ENCODE measurements at regions not wholly inside any gene's neighbourhood (a gene's known extent, or its start where the extent isn't known, plus 50 kb on each side); places are given as distances from the start of the nearest gene placed in this dataset.

DNA sequence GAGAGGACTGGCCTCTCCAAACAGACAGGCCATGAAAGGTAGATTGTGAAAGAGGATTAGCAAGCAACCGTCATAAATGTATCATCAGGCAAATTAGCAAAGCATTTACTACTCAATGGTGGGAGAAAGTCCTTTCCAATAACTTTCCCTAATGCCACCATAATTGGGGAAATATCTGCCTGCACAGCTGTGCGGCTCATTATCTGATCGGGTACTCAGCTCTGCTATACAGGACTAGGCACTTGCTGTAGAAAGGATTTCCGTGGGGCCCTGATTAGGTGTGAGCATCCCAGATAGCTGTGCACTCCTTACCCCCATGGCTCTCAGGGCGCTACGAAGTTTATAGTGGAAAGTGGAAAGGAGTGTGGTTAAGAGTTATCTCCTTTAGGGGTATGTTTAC, 309.7 kb upstream of the PLET1 start:
- DNase-seq (ENCODE audit: low spot score), result no peak
- no peak overlapping the region for H3K27ac Mint-ChIP-seq
- no peaks in the 10 kb centered on the region for H3K36me3 Mint-ChIP-seq (ENCODE audit: low read depth)
- no peak overlapping the region for H3K4me3 Mint-ChIP-seq
- peaks cover 9% of the 10 kb centered on the region for H3K27me3 Mint-ChIP-seq (ENCODE audit: low read depth)
- H3K9me3 Mint-ChIP-seq, result no peaks in the 10 kb centered on the region
- no peaks in the 10 kb centered on the region for H3K4me1 Mint-ChIP-seq (ENCODE audit: low read depth)

DNA sequence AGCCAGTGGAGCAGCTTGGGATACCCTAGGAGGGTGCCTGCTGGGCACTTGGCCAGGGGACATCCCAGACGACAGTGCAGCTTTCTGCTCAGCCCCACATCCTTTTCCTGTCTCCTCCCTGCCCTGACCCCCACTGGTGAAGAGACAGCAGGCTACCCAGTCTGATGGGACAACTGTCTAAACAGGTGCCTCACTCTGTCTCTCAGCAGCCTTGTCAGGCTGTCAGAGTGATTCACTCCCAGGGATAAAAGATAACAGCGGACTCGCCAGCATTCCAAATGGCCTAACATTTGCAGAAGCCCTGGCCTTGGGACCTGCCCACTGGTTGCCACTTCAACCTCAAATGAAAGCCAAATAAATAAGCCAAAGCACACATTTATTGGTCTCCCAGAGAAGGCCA, 318.6 kb upstream of the PLET1 start:
- Mint-ChIP-seq H3K36me3 (ENCODE audit: low read depth) (no peaks in the 10 kb centered on the region), H3K27me3 (ENCODE audit: low read depth) (no peaks in the 10 kb centered on the region), H3K4me1 (ENCODE audit: low read depth) (no peaks in the 10 kb centered on the region), H3K4me3 (no peak overlapping the region), H3K27ac (no peak overlapping the region), H3K9me3 (no peaks in the 10 kb centered on the region)
- no peak for DNase-seq (ENCODE audit: low spot score)

DNA sequence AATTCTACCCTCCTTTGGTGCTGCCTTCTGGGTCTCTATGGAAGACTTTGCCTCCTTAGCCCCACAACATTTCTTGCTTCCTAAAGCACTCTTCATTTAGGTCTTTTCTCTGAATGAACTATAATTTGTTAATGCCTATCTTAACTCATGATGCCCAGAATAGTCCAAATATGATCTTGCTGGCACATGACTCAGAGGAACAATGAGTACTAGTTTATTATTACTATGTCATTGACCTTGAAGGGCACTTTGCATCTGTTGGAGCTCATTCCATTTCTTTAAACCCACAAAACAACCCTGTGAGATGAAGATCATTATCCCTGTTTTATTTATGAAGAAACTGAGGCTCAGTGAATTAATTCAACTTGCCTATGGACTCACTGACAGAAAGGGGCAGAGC, 320.2 kb upstream of the PLET1 start:
- Mint-ChIP-seq H3K27me3 (ENCODE audit: low read depth) (no peaks in the 10 kb centered on the region), H3K9me3 (no peaks in the 10 kb centered on the region), H3K4me1 (ENCODE audit: low read depth) (no peaks in the 10 kb centered on the region), H3K27ac (no peak overlapping the region), H3K4me3 (no peak overlapping the region), H3K36me3 (ENCODE audit: low read depth) (no peaks in the 10 kb centered on the region)
- DNase-seq (ENCODE audit: low spot score), result no peak

DNA sequence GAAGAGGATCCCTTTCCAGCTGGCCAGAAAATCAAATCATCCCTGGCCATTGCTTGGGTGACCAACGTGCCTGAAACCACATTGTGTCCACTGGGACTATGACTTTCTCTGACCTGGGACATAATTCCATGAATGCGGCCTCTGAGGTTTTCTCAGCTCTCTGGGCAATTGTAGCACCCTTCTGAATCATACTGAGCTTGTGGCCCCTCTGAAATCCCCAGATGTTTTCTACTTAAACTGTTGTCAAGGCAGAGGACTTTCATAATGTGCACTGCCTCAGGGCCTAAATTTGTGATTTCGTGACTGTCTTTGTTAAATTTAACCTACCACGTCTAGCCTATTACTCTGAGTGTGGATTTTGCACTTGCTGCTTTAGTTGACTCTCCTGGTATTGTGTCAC, 321.1 kb upstream of the PLET1 start:
- Mint-ChIP-seq H3K4me3 (no peak overlapping the region), H3K27me3 (ENCODE audit: low read depth) (peaks cover 2% of the 10 kb centered on the region), H3K9me3 (no peaks in the 10 kb centered on the region), H3K36me3 (ENCODE audit: low read depth) (no peaks in the 10 kb centered on the region), H3K27ac (no peak overlapping the region), H3K4me1 (ENCODE audit: low read depth) (no peaks in the 10 kb centered on the region)
- no peak for DNase-seq (ENCODE audit: low spot score)

DNA sequence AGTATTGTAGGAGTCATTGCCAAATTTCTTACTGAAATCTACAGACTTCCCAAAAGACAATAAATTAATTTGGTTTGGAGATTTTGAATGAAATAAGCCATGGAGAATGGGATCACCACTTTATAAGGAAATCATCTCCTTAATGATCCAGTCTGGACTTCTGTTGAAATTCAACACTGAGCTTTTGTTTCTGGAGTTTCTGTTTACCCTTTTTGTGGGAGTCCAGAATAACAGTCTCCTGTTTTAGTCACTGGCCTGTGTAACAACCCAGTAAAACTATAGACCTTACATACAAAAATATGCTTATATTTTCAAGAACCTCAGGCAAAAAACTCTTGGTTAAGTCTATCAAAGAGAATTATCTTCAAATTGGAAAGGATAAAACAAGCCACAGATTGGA, 321.7 kb upstream of the PLET1 start:
- no peak for DNase-seq (ENCODE audit: low spot score)
- peaks cover 2% of the 10 kb centered on the region for H3K27me3 Mint-ChIP-seq (ENCODE audit: low read depth)
- no peaks in the 10 kb centered on the region for H3K36me3 Mint-ChIP-seq (ENCODE audit: low read depth)
- no peaks in the 10 kb centered on the region for H3K9me3 Mint-ChIP-seq
- no peak overlapping the region for H3K27ac Mint-ChIP-seq
- no peak overlapping the region for H3K4me3 Mint-ChIP-seq
- no peaks in the 10 kb centered on the region for H3K4me1 Mint-ChIP-seq (ENCODE audit: low read depth)

DNA sequence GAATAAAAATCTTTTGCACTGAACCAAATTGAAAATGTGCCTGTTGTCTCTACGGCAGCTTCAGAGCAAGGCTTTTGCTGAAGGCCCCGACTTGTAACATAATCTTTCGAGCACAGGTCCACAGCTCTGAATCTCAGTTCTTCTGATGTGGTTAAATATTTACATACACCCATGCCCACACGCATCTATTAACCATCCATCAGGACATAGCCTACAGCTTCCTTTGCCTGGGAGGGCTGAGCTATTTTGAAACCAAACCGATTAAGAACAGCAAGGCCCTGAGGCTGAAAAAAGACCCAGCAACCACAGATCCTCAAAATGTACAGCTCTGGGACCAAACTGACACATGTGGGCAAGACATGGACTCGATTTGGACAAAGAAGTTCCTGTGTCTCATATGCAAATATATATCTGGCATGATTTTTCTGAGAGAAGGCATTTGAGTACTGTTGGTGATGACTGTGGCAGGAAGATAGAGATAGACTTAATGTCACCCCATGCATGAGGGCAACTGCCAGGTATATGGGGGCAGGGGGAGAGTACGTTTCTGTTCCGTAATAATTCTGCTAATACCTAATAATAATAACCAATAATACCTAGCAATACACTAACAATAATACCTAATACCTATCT, 322.7 kb upstream of the PLET1 start:
- Mint-ChIP-seq H3K4me3 (no peak overlapping the region), H3K9me3 (no peaks in the 10 kb centered on the region), H3K4me1 (ENCODE audit: low read depth) (peaks cover 2% of the 10 kb centered on the region), H3K27ac (no peak overlapping the region), H3K36me3 (ENCODE audit: low read depth) (no peaks in the 10 kb centered on the region), H3K27me3 (ENCODE audit: low read depth) (peaks cover 2% of the 10 kb centered on the region)
- no peak for DNase-seq (ENCODE audit: low spot score)

DNA sequence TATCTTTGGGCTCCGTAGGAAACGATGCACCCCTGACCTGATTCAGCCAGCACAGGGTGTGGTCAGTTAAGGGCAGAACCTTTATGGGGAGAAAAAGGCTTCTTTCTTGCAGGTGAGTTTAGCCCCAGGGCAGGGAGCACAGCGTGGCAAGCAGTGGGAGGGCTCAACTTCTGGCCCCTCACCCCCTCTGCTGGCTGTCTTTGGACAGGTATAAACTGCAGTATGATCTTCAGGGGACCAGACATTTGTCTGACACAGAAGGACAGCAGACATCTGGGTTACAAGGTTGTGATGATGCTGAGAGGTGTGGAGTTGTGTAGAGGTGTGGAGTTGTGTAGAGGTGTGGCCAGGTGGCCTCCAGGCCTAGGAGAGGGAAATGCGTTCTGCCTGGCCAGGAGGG, 324.0 kb upstream of the PLET1 start:
- Mint-ChIP-seq H3K4me3 (no peak overlapping the region), H3K27me3 (ENCODE audit: low read depth) (peaks cover 2% of the 10 kb centered on the region), H3K4me1 (ENCODE audit: low read depth) (peaks cover 2% of the 10 kb centered on the region), H3K9me3 (no peaks in the 10 kb centered on the region), H3K27ac (no peak overlapping the region), H3K36me3 (ENCODE audit: low read depth) (no peaks in the 10 kb centered on the region)
- DNase-seq (ENCODE audit: low spot score), result no peak

DNA sequence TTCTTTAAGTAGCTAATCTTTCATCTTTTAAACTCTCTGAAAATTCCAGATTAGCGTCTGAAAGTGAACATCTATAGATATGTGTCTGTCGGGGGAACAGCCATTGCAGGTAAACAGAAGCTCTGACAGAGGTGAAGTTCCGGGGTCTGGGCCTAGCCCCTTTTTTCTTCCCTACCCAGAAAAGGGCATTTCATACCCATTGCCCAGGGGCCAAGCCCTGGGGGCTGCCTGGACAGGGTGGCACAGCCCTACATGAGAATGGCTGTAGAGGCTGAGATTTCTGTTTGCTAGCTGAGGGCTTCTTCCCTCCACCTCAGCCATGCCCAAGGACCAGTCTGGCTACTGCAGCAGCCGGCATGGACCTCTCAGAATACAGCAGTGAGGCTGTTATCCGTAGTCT, 327.0 kb upstream of the PLET1 start:
- H3K9me3 Mint-ChIP-seq, result no peaks in the 10 kb centered on the region
- H3K27me3 Mint-ChIP-seq (ENCODE audit: low read depth), result peaks cover 6% of the 10 kb centered on the region
- no peaks in the 10 kb centered on the region for H3K36me3 Mint-ChIP-seq (ENCODE audit: low read depth)
- no peak for DNase-seq (ENCODE audit: low spot score)
- H3K4me1 Mint-ChIP-seq (ENCODE audit: low read depth), result peaks cover 2% of the 10 kb centered on the region
- no peak overlapping the region for H3K27ac Mint-ChIP-seq
- no peak overlapping the region for H3K4me3 Mint-ChIP-seq

DNA sequence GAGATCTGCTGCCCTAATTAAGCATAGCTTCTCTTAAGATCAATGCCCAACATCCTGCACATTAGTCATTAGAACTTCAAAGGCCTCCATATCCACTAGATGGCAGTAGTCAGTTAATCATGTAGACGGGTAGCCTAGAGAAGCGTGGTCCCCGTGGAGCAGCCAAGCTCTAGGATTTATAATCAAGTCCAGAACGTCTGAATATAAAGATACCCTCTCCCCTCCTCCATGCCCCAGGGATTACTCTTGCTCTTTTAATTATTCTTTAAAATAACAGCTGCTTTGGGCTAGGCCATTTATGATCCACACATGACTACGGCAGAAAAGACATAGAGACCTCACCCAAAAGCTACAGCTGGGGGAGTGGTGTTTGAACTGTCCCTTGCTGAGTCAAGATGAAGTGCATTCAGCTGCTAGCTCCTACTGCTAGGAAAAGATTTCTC, 327.6 kb upstream of the PLET1 start:
- H3K27me3 Mint-ChIP-seq (ENCODE audit: low read depth), result peaks cover 6% of the 10 kb centered on the region
- H3K27ac Mint-ChIP-seq, result no peak overlapping the region
- H3K4me3 Mint-ChIP-seq, result no peak overlapping the region

DNA sequence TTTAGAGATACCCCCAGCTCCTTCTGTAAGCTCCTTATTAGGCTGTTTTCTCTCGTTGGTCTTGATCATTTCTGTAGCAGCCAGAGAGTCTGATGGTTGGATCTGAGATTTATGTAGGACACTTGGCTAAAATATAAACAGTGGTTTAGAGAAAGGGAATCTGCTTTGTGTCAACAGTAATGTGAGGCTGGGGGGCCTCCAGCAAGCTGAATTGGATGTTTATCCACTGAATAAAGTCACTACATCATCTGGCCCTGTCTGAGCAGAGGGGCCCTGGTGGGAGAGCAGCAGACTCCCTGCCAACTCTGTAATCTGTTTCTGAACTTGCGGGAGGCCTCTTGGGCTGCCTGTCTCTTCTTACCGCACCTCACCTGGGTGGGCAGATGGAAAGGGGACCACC, 328.5 kb upstream of the PLET1 start:
- Mint-ChIP-seq H3K4me3 (no peak overlapping the region), H3K9me3 (no peaks in the 10 kb centered on the region), H3K36me3 (ENCODE audit: low read depth) (no peaks in the 10 kb centered on the region), H3K27ac (no peak overlapping the region), H3K27me3 (ENCODE audit: low read depth) (peaks cover 6% of the 10 kb centered on the region), H3K4me1 (ENCODE audit: low read depth) (peaks cover 2% of the 10 kb centered on the region)
- DNase-seq (ENCODE audit: low spot score), result no peak

More for the DNA sequence above, 327.6 kb upstream of the PLET1 start:
- H3K9me3 Mint-ChIP-seq, result no peaks in the 10 kb centered on the region
- DNase-seq (ENCODE audit: low spot score), result peak; percentile 11
- H3K4me1 Mint-ChIP-seq (ENCODE audit: low read depth), result peaks cover 2% of the 10 kb centered on the region
- H3K36me3 Mint-ChIP-seq (ENCODE audit: low read depth), result no peaks in the 10 kb centered on the region

DNA sequence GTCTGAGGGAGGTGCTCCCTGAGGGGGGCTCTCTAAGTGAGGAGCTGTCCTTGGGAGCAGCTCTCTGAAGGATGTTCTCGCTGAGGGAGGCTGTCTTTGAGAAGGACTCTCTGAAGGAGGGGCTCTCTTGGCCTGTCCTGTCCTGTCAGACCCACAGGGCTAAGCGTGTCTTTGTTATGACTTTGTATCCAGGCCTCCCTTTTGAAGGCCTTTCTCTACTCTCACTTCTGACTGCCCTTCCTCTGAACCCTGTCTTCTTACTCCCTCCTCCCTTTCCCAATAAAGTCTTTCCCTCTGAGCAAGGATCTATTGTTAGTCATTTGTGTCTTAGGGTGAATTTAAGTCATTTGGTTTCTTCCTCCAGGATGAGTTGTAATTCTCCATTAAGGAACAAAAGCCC, 330.1 kb upstream of the PLET1 start:
- Mint-ChIP-seq H3K36me3 (ENCODE audit: low read depth) (no peaks in the 10 kb centered on the region), H3K27ac (no peak overlapping the region), H3K9me3 (no peaks in the 10 kb centered on the region), H3K4me1 (ENCODE audit: low read depth) (peaks cover 2% of the 10 kb centered on the region), H3K4me3 (no peak overlapping the region), H3K27me3 (ENCODE audit: low read depth) (peaks cover 8% of the 10 kb centered on the region)
- no peak for DNase-seq (ENCODE audit: low spot score)

DNA sequence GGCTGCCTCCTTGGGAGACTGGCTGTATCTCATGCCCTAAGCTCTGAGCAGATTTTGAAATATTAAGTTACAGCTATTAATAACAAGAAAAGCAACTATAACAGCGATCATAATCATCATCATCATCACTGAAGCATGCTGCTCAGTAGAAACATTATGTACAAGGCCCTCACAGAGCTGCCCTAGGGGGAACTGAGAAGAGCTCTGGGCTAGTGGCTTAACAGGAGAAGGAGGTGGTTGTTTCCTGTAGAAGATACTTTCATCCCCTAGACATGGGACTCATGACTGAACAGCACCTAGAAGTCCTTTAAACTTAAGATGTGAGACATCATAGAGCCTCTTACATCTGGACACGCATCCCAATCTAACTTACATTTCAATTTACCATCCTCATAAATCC, 332.8 kb upstream of the PLET1 start:
- Mint-ChIP-seq H3K4me1 (ENCODE audit: low read depth) (peaks cover 11% of the 10 kb centered on the region), H3K27me3 (ENCODE audit: low read depth) (peaks cover 6% of the 10 kb centered on the region), H3K27ac (no peak overlapping the region), H3K4me3 (no peak overlapping the region), H3K36me3 (ENCODE audit: low read depth) (no peaks in the 10 kb centered on the region), H3K9me3 (peaks cover 3% of the 10 kb centered on the region)
- DNase-seq (ENCODE audit: low spot score), result no peak

DNA sequence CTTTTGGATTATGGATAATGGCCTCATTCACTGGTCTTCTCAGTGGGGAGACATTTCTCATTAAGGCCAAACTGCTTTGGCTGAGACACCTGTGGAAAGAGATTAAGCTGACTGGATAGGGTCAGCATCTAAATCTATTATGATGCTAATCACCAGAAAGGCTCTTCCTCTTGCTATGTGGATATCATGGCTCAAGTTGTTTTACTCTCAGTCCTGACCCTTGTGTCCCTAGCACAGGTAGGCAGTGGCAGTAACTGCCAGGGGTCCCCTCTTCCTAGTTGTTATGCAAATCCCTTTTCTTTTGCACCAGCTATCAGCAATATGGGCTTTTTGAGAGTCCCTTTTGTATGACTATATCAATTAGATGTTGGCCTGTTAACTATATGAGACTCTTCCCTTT, 335.7 kb upstream of the PLET1 start:
- peaks cover 11% of the 10 kb centered on the region for H3K4me1 Mint-ChIP-seq (ENCODE audit: low read depth)
- H3K36me3 Mint-ChIP-seq (ENCODE audit: low read depth), result no peaks in the 10 kb centered on the region
- no peak overlapping the region for H3K4me3 Mint-ChIP-seq
- peaks cover 3% of the 10 kb centered on the region for H3K9me3 Mint-ChIP-seq
- H3K27me3 Mint-ChIP-seq (ENCODE audit: low read depth), result peaks cover 16% of the 10 kb centered on the region
- no peak for DNase-seq (ENCODE audit: low spot score)
- H3K27ac Mint-ChIP-seq, result no peak overlapping the region

DNA sequence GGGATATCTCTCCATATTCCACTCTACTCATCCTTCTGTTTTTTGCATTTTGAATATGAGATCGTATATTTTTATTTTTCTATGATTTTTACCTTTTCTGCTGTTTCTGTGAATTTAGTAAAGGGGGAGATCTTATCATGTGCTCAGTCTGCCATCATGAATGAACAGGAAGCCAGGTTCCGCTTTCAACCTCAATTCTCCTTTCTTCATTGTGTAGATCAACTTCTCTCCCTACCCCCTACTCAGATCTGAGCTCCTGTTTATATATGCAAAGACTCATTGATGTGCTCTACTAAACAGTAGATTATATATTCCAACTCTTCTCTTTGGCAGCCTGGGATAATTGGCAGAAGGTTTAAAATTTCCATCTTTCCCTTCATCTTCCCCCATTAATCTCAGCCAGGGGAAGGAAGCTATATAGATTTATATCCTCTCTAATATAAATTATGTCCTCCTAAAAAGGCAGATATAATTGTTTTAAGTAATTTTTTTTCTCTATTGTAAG, 336.7 kb upstream of the PLET1 start:
- H3K27ac Mint-ChIP-seq, result no peak overlapping the region
- H3K36me3 Mint-ChIP-seq (ENCODE audit: low read depth), result no peaks in the 10 kb centered on the region
- H3K9me3 Mint-ChIP-seq, result peaks cover 3% of the 10 kb centered on the region
- H3K4me1 Mint-ChIP-seq (ENCODE audit: low read depth), result peaks cover 11% of the 10 kb centered on the region
- no peak for DNase-seq (ENCODE audit: low spot score)
- peaks cover 19% of the 10 kb centered on the region for H3K27me3 Mint-ChIP-seq (ENCODE audit: low read depth)
- H3K4me3 Mint-ChIP-seq, result no peak overlapping the region

DNA sequence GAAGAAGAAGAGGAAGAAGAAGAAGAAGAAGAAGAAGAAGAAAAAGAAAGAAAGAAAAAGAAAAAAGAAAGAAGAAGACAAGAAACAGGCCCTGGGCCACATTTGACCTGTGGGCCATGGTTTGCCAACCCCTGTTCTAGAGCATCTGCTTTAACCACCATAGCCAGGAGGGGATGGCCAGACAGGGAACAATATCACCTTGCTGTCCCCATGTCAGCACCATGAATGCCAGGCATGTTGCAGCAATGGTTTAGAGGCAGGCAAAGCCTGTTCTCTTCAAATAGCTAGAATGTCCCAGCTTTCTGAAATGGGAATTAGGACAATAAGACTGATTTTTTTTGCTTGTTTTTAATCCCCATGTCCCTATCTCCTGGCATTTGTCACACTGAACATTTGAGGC, 338.6 kb upstream of the PLET1 start:
- H3K9me3 Mint-ChIP-seq, result peaks cover 3% of the 10 kb centered on the region
- DNase-seq (ENCODE audit: low spot score), result no peak
- no peak overlapping the region for H3K4me3 Mint-ChIP-seq
- no peaks in the 10 kb centered on the region for H3K36me3 Mint-ChIP-seq (ENCODE audit: low read depth)
- peaks cover 29% of the 10 kb centered on the region for H3K27me3 Mint-ChIP-seq (ENCODE audit: low read depth)
- peaks cover 11% of the 10 kb centered on the region for H3K4me1 Mint-ChIP-seq (ENCODE audit: low read depth)
- H3K27ac Mint-ChIP-seq, result no peak overlapping the region

Measured in T-helper 2 cell treated with Interferon-gamma antibody and Interleukin-4, amounts not matched to agents 5 μg/mL and 100 μg/mL, for 36 hours (primary cell).